ENCODE measurements at regions not wholly inside any gene's neighbourhood (a gene's known extent, or its start where the extent isn't known, plus 50 kb on each side); places are given as distances from the start of the nearest gene placed in this dataset.
"Not testable (repeated sequence)": the region's sequence is repeated elsewhere in the genome, so short reads cannot be mapped to it uniquely, and the experiment has no call there.

- Histone ChIP-seq H3K36me3 (no peaks in the 10 kb centered on the region), H3K27me3 (no peaks in the 10 kb centered on the region), H3K4me3 (no peak overlapping the region), H3K27ac (no peak overlapping the region), H3K4me1 (peaks cover 0 to 12% of the 10 kb centered on the region in 2 donors), H3K9me3 (no peaks in the 10 kb centered on the region)
- no peak for DNase-seq (ENCODE audit: low spot score)
- no peak for TF ChIP-seq CTCF (IDR thresholded peaks at IDR 0.05)
Observed at GRCh38 chr2:16722677-16723076, 57.0 kb upstream of the CYRIA start.

GRCh38 chr2:16722126-16722525 is 56.5 kb upstream of the CYRIA start:
- Histone ChIP-seq H3K36me3 (no peaks in the 10 kb centered on the region), H3K9me3 (no peaks in the 10 kb centered on the region), H3K27me3 (no peaks in the 10 kb centered on the region), H3K27ac (no peak overlapping the region), H3K4me3 (no peak overlapping the region), H3K4me1 (peaks cover 0 to 17% of the 10 kb centered on the region in 2 donors)
- TF ChIP-seq CTCF (IDR thresholded peaks at IDR 0.05) = no peak
- no peak for DNase-seq (ENCODE audit: low spot score)

- not testable (repeated sequence) for H3K27ac ChIP-seq; DNase-seq (ENCODE audit: low spot score); H3K36me3 ChIP-seq; H3K4me3 ChIP-seq; H3K9me3 ChIP-seq; H3K27me3 ChIP-seq
- peaks cover 0 to 23% of the 10 kb centered on the region in 2 donors for H3K4me1 ChIP-seq
Observed at GRCh38 chr2:16721529-16721928, 55.9 kb upstream of the CYRIA start.

GRCh38 chr2:16720737-16721136 is 55.1 kb upstream of the CYRIA start:
- DNase-seq (ENCODE audit: low spot score); H3K27ac ChIP-seq; H3K36me3 ChIP-seq; H3K4me3 ChIP-seq; H3K9me3 ChIP-seq; H3K27me3 ChIP-seq: not testable (repeated sequence)
- peaks cover 0 to 29% of the 10 kb centered on the region in 2 donors for H3K4me1 ChIP-seq

GRCh38 chr2:16719485-16719808 is 53.8 kb upstream of the CYRIA start:
- Histone ChIP-seq H3K4me3 (no peak overlapping the region), H3K36me3 (no peaks in the 10 kb centered on the region), H3K27ac (no peak overlapping the region), H3K4me1 (peaks cover 0 to 31% of the 10 kb centered on the region in 2 donors), H3K9me3 (no peaks in the 10 kb centered on the region), H3K27me3 (no peaks in the 10 kb centered on the region)
- TF ChIP-seq CTCF (IDR thresholded peaks at IDR 0.05) = no peak
- no peak for DNase-seq (ENCODE audit: low spot score)

GRCh38 chr2:16718576-16719484 is 53.2 kb upstream of the CYRIA start:
- DNase-seq (ENCODE audit: low spot score) = no peak
- Histone ChIP-seq H3K27ac (no peak overlapping the region), H3K4me3 (no peak overlapping the region), H3K27me3 (no peaks in the 10 kb centered on the region), H3K36me3 (no peaks in the 10 kb centered on the region), H3K4me1 (peaks cover 0 to 31% of the 10 kb centered on the region in 2 donors), H3K9me3 (no peaks in the 10 kb centered on the region)
- TF ChIP-seq CTCF (IDR thresholded peaks at IDR 0.05) = no peak

- DNase-seq (ENCODE audit: low spot score) = no peak
- H3K27me3 ChIP-seq = no peaks in the 10 kb centered on the region
- H3K27ac ChIP-seq = no peak overlapping the region
- H3K36me3 ChIP-seq = no peaks in the 10 kb centered on the region
- no peak overlapping the region for H3K4me3 ChIP-seq
- peaks cover 0 to 31% of the 10 kb centered on the region in 2 donors for H3K4me1 ChIP-seq
- H3K9me3 ChIP-seq = no peaks in the 10 kb centered on the region
- no peak for TF ChIP-seq CTCF (IDR thresholded peaks at IDR 0.05)
Observed at GRCh38 chr2:16717477-16717876, 51.8 kb upstream of the CYRIA start.

All from right atrium auricular region (tissue), 2 donors.